IMR-90 (cell line): ENCODE measurements at regions not wholly inside any gene's neighbourhood (a gene's known extent, or its start where the extent isn't known, plus 50 kb on each side); places are given as distances from the start of the nearest gene placed in this dataset.

Experiments used
- ATAC-seq: fragments of 200-7000 bp; cut with Tn5 transposase; 2 replicates; pipeline ENCODE4 v1.9.1; 2020; ENCODE audit warnings: low read depth, mild to moderate bottlenecking, moderate library complexity
- BruUV-seq: library from RNA; stranded (reverse); fragments of 400-500 nt; replicated peaks from 2 replicates; lab custom pipeline; 2021; lab: Mats Ljungman, UMichigan
- CTCF ChIA-PET: fragments of 300-600 bp; formaldehyde crosslinking; extraction: SDS; loops from one replicate; lab custom pipeline; 2021; ENCODE audit warnings: antibody characterized with exemption; lab: Yijun Ruan, JAX
- POLR2A ChIA-PET: fragments of 300-600 bp; sonication (Branson Sonifier 250); formaldehyde crosslinking; loops from one replicate; lab custom pipeline; 2022; ENCODE audit warnings: antibody characterized with exemption; ENCODE audit not compliant: unreplicated experiment; lab: Charles Lee
- DNase-seq: peaks from one replicate; pipeline ENCODE4 v3.0.0; 2013
- H2AFZ ChIP-seq: replicated peaks from 2 replicates; pipeline ENCODE3; 2013; ENCODE audit warnings: low read length, mild to moderate bottlenecking; ENCODE audit not compliant: poor library complexity
- H2AK5ac ChIP-seq: 2 replicates; pipeline ENCODE4 v1.6.1; 2013; ENCODE audit warnings: low read depth, low read length, inconsistent platforms
- H2AK9ac ChIP-seq: replicated peaks from 2 replicates; pipeline ENCODE3; 2013; ENCODE audit warnings: mild to moderate bottlenecking, low read depth, low read length, moderate library complexity; ENCODE audit not compliant: poor library complexity
- H2BK120ac ChIP-seq: 2 replicates; pipeline ENCODE4 v1.6.1; 2013; ENCODE audit warnings: low read depth, low read length, inconsistent platforms
- H2BK15ac ChIP-seq: 3 replicates; pipeline ENCODE4 v1.6.1; 2013; ENCODE audit warnings: low read depth, low read length, inconsistent platforms
- H2BK20ac ChIP-seq: 2 replicates; pipeline ENCODE4 v1.6.1; 2013; ENCODE audit warnings: low read depth, mild to moderate bottlenecking, inconsistent platforms, low read length, moderate library complexity
- H2BK5ac ChIP-seq: 2 replicates; pipeline ENCODE4 v1.6.1; 2013; ENCODE audit warnings: mild to moderate bottlenecking, low read depth, low read length, inconsistent platforms; ENCODE audit not compliant: poor library complexity, severe bottlenecking
- H3K14ac ChIP-seq: replicated peaks from 2 replicates; pipeline ENCODE4 v1.6.1; 2013; ENCODE audit warnings: low read depth, low read length, inconsistent platforms
- H3K18ac ChIP-seq: 2 replicates; pipeline ENCODE4 v1.6.1; 2013; ENCODE audit warnings: low read depth, low read length, control low read depth
- H3K23ac ChIP-seq: 2 replicates; pipeline ENCODE4 v1.6.1; 2013; ENCODE audit warnings: low read depth, low read length, inconsistent platforms
- H3K27ac ChIP-seq: 2 replicates; pipeline ENCODE4 v1.5.1; 2013; ENCODE audit warnings: mild to moderate bottlenecking, control low read depth, low read length; ENCODE audit not compliant: insufficient read depth
- H3K27me3 ChIP-seq: 2 replicates; pipeline ENCODE4 v1.6.1; 2013; ENCODE audit warnings: low read length; ENCODE audit not compliant: control insufficient read depth, insufficient read depth
- H3K36me3 ChIP-seq: 2 replicates; pipeline ENCODE4 v1.6.1; 2013; ENCODE audit warnings: low read length, mixed read lengths; ENCODE audit not compliant: control insufficient read depth, insufficient read depth
- H3K4ac ChIP-seq: 2 replicates; pipeline ENCODE4 v1.6.1; 2013; ENCODE audit warnings: low read depth, low read length, inconsistent platforms
- H3K4me1 ChIP-seq: 2 replicates; pipeline ENCODE4 v1.6.1; 2013; ENCODE audit warnings: low read length, mixed read lengths; ENCODE audit not compliant: control insufficient read depth, insufficient read depth
- H3K4me2 ChIP-seq: 2 replicates; pipeline ENCODE4 v1.6.1; 2013; ENCODE audit warnings: low read depth, mild to moderate bottlenecking, control low read depth, low read length, moderate library complexity
- H3K4me3 ChIP-seq: 2 replicates; pipeline ENCODE4 v1.5.1; 2013; ENCODE audit warnings: low read depth, mild to moderate bottlenecking, control low read depth, low read length, moderate library complexity; ENCODE audit not compliant: insufficient read depth
- H3K56ac ChIP-seq: 2 replicates; pipeline ENCODE4 v1.6.1; 2013; ENCODE audit warnings: low read length, inconsistent platforms; ENCODE audit not compliant: insufficient read depth; ENCODE audit errors: extremely low read depth
- H3K79me1 ChIP-seq, 2 experiments: 2 replicates each; pipeline ENCODE4 v1.6.1; 2013; ENCODE audit warnings: low read length in 2 of 2, inconsistent platforms in 1 of 2, low read depth in 1 of 2
- H3K9ac ChIP-seq: 2 replicates; pipeline ENCODE4 v1.6.1; 2013; ENCODE audit warnings: low read depth, low read length, control low read depth
- H3K9me1 ChIP-seq: 2 replicates; pipeline ENCODE4 v1.6.1; 2013; ENCODE audit warnings: low read length, inconsistent platforms; ENCODE audit not compliant: insufficient read depth
- H3K9me3 ChIP-seq: 2 replicates; pipeline ENCODE4 v1.6.1; 2013; ENCODE audit warnings: low read length; ENCODE audit not compliant: control insufficient read depth, insufficient read depth
- H4K20me1 ChIP-seq: 2 replicates; pipeline ENCODE4 v1.6.1; 2013; ENCODE audit warnings: low read length, inconsistent platforms; ENCODE audit not compliant: insufficient read depth
- H4K5ac ChIP-seq: 2 replicates; pipeline ENCODE4 v1.6.1; 2013; ENCODE audit warnings: mild to moderate bottlenecking, low read depth, low read length, control low read depth
- H4K8ac ChIP-seq, 2 experiments: 2 replicates each; pipeline ENCODE4 v1.6.1; 2013; ENCODE audit warnings: low read depth in 2 of 2, low read length in 2 of 2, control low read depth in 1 of 2, inconsistent platforms in 1 of 2
- H4K91ac ChIP-seq: 2 replicates; pipeline ENCODE4 v1.6.1; 2013; ENCODE audit warnings: low read depth, low read length, inconsistent platforms; ENCODE audit not compliant: insufficient read depth
- BHLHE40 ChIP-seq: fragments of 150-350 bp; IDR thresholded peaks from 2 replicates; pipeline ENCODE4 v1.6.1; 2016; ENCODE audit warnings: mild to moderate bottlenecking, low read depth, low read length
- CEBPB ChIP-seq: IDR thresholded peaks from 2 replicates; pipeline ENCODE4 v1.6.1; 2012; ENCODE audit warnings: low read depth, low read length, improper control_type of control experiment
- CHD1 ChIP-seq: IDR thresholded peaks from 2 replicates; pipeline ENCODE4 v1.6.1; 2012; ENCODE audit warnings: low read depth, low read length, improper control_type of control experiment
- FOS ChIP-seq: fragments of 150-350 bp; IDR thresholded peaks from 2 replicates; pipeline ENCODE4 v1.6.1; 2016; ENCODE audit warnings: low read depth, low read length
- MAFK ChIP-seq: IDR thresholded peaks from 2 replicates; pipeline ENCODE4 v1.6.1; 2012; ENCODE audit warnings: low read depth, low read length, improper control_type of control experiment
- MAZ ChIP-seq: IDR thresholded peaks from 2 replicates; pipeline ENCODE4 v1.6.1; 2012; ENCODE audit warnings: low read depth, mild to moderate bottlenecking, low read length, improper control_type of control experiment, moderate library complexity, borderline replicate concordance
- MXI1 ChIP-seq: IDR thresholded peaks from 2 replicates; pipeline ENCODE4 v1.6.1; 2012; ENCODE audit warnings: low read depth, mild to moderate bottlenecking, low read length, moderate library complexity, borderline replicate concordance
- NFE2L2 ChIP-seq: fragments of 150-350 bp; IDR thresholded peaks from 2 replicates; pipeline ENCODE4 v1.6.1; 2016; ENCODE audit warnings: low read depth, mild to moderate bottlenecking, low read length
- POLR2A ChIP-seq: IDR thresholded peaks from 2 replicates; pipeline ENCODE4 v1.6.1; 2012; ENCODE audit warnings: mild to moderate bottlenecking, low read depth, low read length
- RAD21 ChIP-seq: IDR thresholded peaks from 2 replicates; pipeline ENCODE4 v1.6.1; 2012; ENCODE audit warnings: low read length, improper control_type of control experiment
- RCOR1 ChIP-seq: IDR thresholded peaks from 2 replicates; pipeline ENCODE4 v1.6.1; 2012; ENCODE audit warnings: mild to moderate bottlenecking, low read length, improper control_type of control experiment; ENCODE audit not compliant: insufficient replicate concordance
- RFX5 ChIP-seq: IDR thresholded peaks from 2 replicates; pipeline ENCODE4 v1.8.0; 2012; ENCODE audit warnings: low read depth, mild to moderate bottlenecking, low read length, moderate library complexity
- SMC3 ChIP-seq: fragments of 150-350 bp; IDR thresholded peaks from 2 replicates; pipeline ENCODE4 v1.6.1; 2016; ENCODE audit warnings: low read depth, mild to moderate bottlenecking, antibody characterized with exemption, low read length, moderate library complexity
- WGBS, 2 experiments: methylation state at CpG; one replicate each; pipeline versions ENCODE4 v1.1.5 to v1.1.7; 2013; ENCODE audit warnings: missing lambda C conversion rate in 2 of 2; ENCODE audit not compliant: insufficient read length in 1 of 2; ENCODE audit errors: extremely low coverage in 2 of 2; 5-methylcytosine and 5-hydroxymethylcytosine counted together
- dilution Hi-C: fragments of 300-500 bp; cut with HindIII; formaldehyde crosslinking; loops from one replicate; pipeline ENCODE4 v1.14.3; 2018; ENCODE audit warnings: low sequenced_read_pairs; ENCODE audit not compliant: unreplicated experiment
- in situ Hi-C: fragments of 300-500 bp; cut with MboI; formaldehyde crosslinking; loops from 3 replicates; pipeline ENCODE4 v1.14.3; 2019; ENCODE audit warnings: low sequenced_read_pairs, inconsistent platforms, mixed read lengths
- intact Hi-C: fragments of 100-400 bp; cut with micrococcal nuclease; formaldehyde crosslinking; loops from 2 replicates; pipeline ENCODE4 v1.10.0; 2022
- TF ChIP-seq, protein P1 (sequence below): fragments of 150-350 bp; IDR thresholded peaks from 2 replicates; pipeline ENCODE4 v1.6.1; 2017; ENCODE audit warnings: mild to moderate bottlenecking, antibody characterized with exemption, low read length, low read depth
- TF ChIP-seq, protein P2 (sequence below): conservative IDR thresholded peaks from 2 replicates; pipeline ENCODE4 v1.5.1; 2012; ENCODE audit warnings: mild to moderate bottlenecking, low read depth, low read length, improper control_type of control experiment
- TF ChIP-seq, protein P3 (sequence below): fragments of 150-350 bp; IDR thresholded peaks from 2 replicates; pipeline ENCODE4 v1.6.1; 2016; ENCODE audit warnings: low read depth, mild to moderate bottlenecking, low read length, moderate library complexity, borderline replicate concordance

DNA sequence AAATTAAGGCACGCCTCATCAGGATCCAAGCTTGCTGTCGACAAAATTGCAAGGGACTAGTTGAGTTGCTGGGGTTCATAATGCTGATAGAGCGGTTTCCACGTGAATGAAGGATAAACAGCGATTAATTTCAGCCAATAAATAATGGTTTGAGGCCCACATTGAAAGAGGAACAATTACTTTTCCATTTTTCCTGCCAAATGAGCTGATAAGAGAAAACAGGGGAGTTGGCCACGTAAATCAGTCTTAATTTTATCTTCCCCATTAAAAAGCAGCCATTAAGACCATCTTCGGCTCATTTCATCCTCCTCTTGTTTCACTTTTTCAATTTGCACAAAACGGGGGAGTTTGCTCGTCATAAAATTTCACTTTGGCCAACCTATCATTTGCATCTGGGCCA lies 235.5 kb upstream of the RRP15 start:
- Histone ChIP-seq H2BK5ac (no peak overlapping the region), H3K23ac (no peak overlapping the region), H2BK120ac (no peak overlapping the region), H3K27me3 (no peaks in the 10 kb centered on the region), H3K9me3 (no peaks in the 10 kb centered on the region), H3K4ac (no peak overlapping the region), H2AFZ (no peak overlapping the region), H4K91ac (no peak overlapping the region), H2BK20ac (no peak overlapping the region), H3K4me2 (no peak overlapping the region), H4K8ac (no peak overlapping the region), H4K20me1 (no peaks in the 10 kb centered on the region), H3K9me1 (no peaks in the 10 kb centered on the region), H3K27ac (no peak overlapping the region), H3K14ac (no peak overlapping the region), H2AK9ac (no peak overlapping the region), H3K9ac (no peak overlapping the region), H4K5ac (no peak overlapping the region), H2BK15ac (no peak overlapping the region), H3K36me3 (no peaks in the 10 kb centered on the region), H3K4me1 (no peaks in the 10 kb centered on the region), H3K4me3 (no peak overlapping the region), H2AK5ac (no peak overlapping the region), H3K79me1 (no peaks in the 10 kb centered on the region), H3K56ac (no peak overlapping the region), H3K18ac (no peak overlapping the region)
- dilution Hi-C loops (no loop called here), in situ Hi-C loops (no loop called here), intact Hi-C loops (no loop called here)
- ChIA-PET POLR2A (no interaction called here), CTCF (no interaction called here)
- no TSS peak for BruUV-seq
- no peak for ATAC-seq
- WGBS, 2 experiments: no CpG with 5 or more reads among the region's 9 CpGs
- TF ChIP-seq RAD21: no peak
- no peak for TF ChIP-seq RCOR1
- TF ChIP-seq, protein P1, sequence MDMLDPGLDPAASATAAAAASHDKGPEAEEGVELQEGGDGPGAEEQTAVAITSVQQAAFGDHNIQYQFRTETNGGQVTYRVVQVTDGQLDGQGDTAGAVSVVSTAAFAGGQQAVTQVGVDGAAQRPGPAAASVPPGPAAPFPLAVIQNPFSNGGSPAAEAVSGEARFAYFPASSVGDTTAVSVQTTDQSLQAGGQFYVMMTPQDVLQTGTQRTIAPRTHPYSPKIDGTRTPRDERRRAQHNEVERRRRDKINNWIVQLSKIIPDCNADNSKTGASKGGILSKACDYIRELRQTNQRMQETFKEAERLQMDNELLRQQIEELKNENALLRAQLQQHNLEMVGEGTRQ: no peak
- TF ChIP-seq SMC3: no peak
- TF ChIP-seq NFE2L2: no peak
- TF ChIP-seq MAFK: no peak
- TF ChIP-seq, protein P2, sequence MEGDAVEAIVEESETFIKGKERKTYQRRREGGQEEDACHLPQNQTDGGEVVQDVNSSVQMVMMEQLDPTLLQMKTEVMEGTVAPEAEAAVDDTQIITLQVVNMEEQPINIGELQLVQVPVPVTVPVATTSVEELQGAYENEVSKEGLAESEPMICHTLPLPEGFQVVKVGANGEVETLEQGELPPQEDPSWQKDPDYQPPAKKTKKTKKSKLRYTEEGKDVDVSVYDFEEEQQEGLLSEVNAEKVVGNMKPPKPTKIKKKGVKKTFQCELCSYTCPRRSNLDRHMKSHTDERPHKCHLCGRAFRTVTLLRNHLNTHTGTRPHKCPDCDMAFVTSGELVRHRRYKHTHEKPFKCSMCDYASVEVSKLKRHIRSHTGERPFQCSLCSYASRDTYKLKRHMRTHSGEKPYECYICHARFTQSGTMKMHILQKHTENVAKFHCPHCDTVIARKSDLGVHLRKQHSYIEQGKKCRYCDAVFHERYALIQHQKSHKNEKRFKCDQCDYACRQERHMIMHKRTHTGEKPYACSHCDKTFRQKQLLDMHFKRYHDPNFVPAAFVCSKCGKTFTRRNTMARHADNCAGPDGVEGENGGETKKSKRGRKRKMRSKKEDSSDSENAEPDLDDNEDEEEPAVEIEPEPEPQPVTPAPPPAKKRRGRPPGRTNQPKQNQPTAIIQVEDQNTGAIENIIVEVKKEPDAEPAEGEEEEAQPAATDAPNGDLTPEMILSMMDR: no peak
- no peak for TF ChIP-seq CHD1
- TF ChIP-seq FOS: no peak
- TF ChIP-seq MXI1: no peak
- TF ChIP-seq BHLHE40: no peak
- no peak for TF ChIP-seq RFX5
- TF ChIP-seq MAZ: no peak
- TF ChIP-seq POLR2A: no peak
- TF ChIP-seq CEBPB: no peak
- TF ChIP-seq, protein P3, sequence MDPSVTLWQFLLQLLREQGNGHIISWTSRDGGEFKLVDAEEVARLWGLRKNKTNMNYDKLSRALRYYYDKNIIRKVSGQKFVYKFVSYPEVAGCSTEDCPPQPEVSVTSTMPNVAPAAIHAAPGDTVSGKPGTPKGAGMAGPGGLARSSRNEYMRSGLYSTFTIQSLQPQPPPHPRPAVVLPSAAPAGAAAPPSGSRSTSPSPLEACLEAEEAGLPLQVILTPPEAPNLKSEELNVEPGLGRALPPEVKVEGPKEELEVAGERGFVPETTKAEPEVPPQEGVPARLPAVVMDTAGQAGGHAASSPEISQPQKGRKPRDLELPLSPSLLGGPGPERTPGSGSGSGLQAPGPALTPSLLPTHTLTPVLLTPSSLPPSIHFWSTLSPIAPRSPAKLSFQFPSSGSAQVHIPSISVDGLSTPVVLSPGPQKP: no peak
- DNase-seq: no peak
